ENCODE measurements at regions not wholly inside any gene's neighbourhood (a gene's known extent, or its start where the extent isn't known, plus 50 kb on each side); places are given as distances from the start of the nearest gene placed in this dataset.

GRCh38 chr19:23999821-24000610 is 85.3 kb downstream of the ZNF726 start:
- TF ChIP-seq L3MBTL2 (conservative IDR thresholded peaks at IDR 0.05) = no peak
- no peak for TF ChIP-seq FOXA1 (IDR thresholded peaks at IDR 0.05)
- no peak for TF ChIP-seq CTBP1 (IDR thresholded peaks at IDR 0.05; ENCODE audit: borderline replicate concordance)
- no peak for TF ChIP-seq SP1 (IDR thresholded peaks at IDR 0.05)
- TF ChIP-seq ARNT (IDR thresholded peaks at IDR 0.05) = no peak
- no peak for TF ChIP-seq ZNF384 (IDR thresholded peaks at IDR 0.05)
- no peak for TF ChIP-seq HDGF (IDR thresholded peaks at IDR 0.05; ENCODE audit: borderline replicate concordance)
- TF ChIP-seq TARDBP (IDR thresholded peaks at IDR 0.05) = no peak
- TF ChIP-seq FOXM1 (IDR thresholded peaks at IDR 0.05; ENCODE audit: borderline replicate concordance) = no peak
- TF ChIP-seq SUZ12 (IDR thresholded peaks at IDR 0.05) = no peak
- no peak for TF ChIP-seq NFRKB (IDR thresholded peaks at IDR 0.05)
- no peak for TF ChIP-seq PKNOX1 (IDR thresholded peaks at IDR 0.05)
- TF ChIP-seq BHLHE40 (IDR thresholded peaks at IDR 0.05; ENCODE audit: borderline replicate concordance) = no peak
- TF ChIP-seq LEF1 (IDR thresholded peaks at IDR 0.05; ENCODE audit: borderline replicate concordance) = no peak
- no peak for TF ChIP-seq FOXK2 (IDR thresholded peaks at IDR 0.05)
- TF ChIP-seq ELF4 (IDR thresholded peaks at IDR 0.05) = no peak
- DNase-seq (ENCODE audit: extremely low spot score) = no peak
- ChIA-PET CTCF (no interaction called here), POLR2A (no interaction called here)

- ChIA-PET POLR2A (no interaction called here), CTCF (no interaction called here)
- TF ChIP-seq ELF4 (IDR thresholded peaks at IDR 0.05) (no peak), PKNOX1 (IDR thresholded peaks at IDR 0.05) (no peak), HDGF (IDR thresholded peaks at IDR 0.05; ENCODE audit: borderline replicate concordance) (no peak), FOXK2 (IDR thresholded peaks at IDR 0.05) (no peak), LEF1 (IDR thresholded peaks at IDR 0.05; ENCODE audit: borderline replicate concordance) (no peak)
- no peak for DNase-seq (ENCODE audit: extremely low spot score)
These were observed 86.0 kb downstream of the ZNF726 start for GRCh38 chr19:24000656-24001055.

- CTCF ChIA-PET = no interaction called here
These were observed 84.6 kb upstream of the ZNF254 start for GRCh38 chr19:24002256-24002945.

GRCh38 chr19:24003537-24003936 is 83.5 kb upstream of the ZNF254 start:
- CTCF ChIA-PET = no interaction called here

More at GRCh38 chr19:24002256-24002945, 84.6 kb upstream of the ZNF254 start:
- TF ChIP-seq ARNT (IDR thresholded peaks at IDR 0.05) (no peak), HDGF (IDR thresholded peaks at IDR 0.05; ENCODE audit: borderline replicate concordance) (no peak), FOXK2 (IDR thresholded peaks at IDR 0.05) (no peak), NFRKB (IDR thresholded peaks at IDR 0.05) (no peak), FOXA1 (IDR thresholded peaks at IDR 0.05) (no peak), TARDBP (IDR thresholded peaks at IDR 0.05) (no peak), ELF4 (IDR thresholded peaks at IDR 0.05) (no peak), SUZ12 (IDR thresholded peaks at IDR 0.05) (no peak), ZNF384 (IDR thresholded peaks at IDR 0.05) (no peak), FOXM1 (IDR thresholded peaks at IDR 0.05; ENCODE audit: borderline replicate concordance) (no peak), BHLHE40 (IDR thresholded peaks at IDR 0.05; ENCODE audit: borderline replicate concordance) (no peak), L3MBTL2 (conservative IDR thresholded peaks at IDR 0.05) (no peak), CTBP1 (IDR thresholded peaks at IDR 0.05; ENCODE audit: borderline replicate concordance) (no peak), SP1 (IDR thresholded peaks at IDR 0.05) (no peak), PKNOX1 (IDR thresholded peaks at IDR 0.05) (no peak), LEF1 (IDR thresholded peaks at IDR 0.05; ENCODE audit: borderline replicate concordance) (no peak)
- no peak for DNase-seq (ENCODE audit: extremely low spot score)
- POLR2A ChIA-PET = no interaction called here

More at GRCh38 chr19:24003537-24003936, 83.5 kb upstream of the ZNF254 start:
- no peak for DNase-seq (ENCODE audit: extremely low spot score)
- POLR2A ChIA-PET = no interaction called here
- TF ChIP-seq FOXK2 (IDR thresholded peaks at IDR 0.05) (no peak), NFRKB (IDR thresholded peaks at IDR 0.05) (no peak), SP1 (IDR thresholded peaks at IDR 0.05) (no peak), SUZ12 (IDR thresholded peaks at IDR 0.05) (no peak), ARNT (IDR thresholded peaks at IDR 0.05) (no peak), L3MBTL2 (conservative IDR thresholded peaks at IDR 0.05) (no peak), PKNOX1 (IDR thresholded peaks at IDR 0.05) (no peak), FOXM1 (IDR thresholded peaks at IDR 0.05; ENCODE audit: borderline replicate concordance) (no peak), BHLHE40 (IDR thresholded peaks at IDR 0.05; ENCODE audit: borderline replicate concordance) (no peak), LEF1 (IDR thresholded peaks at IDR 0.05; ENCODE audit: borderline replicate concordance) (no peak), TARDBP (IDR thresholded peaks at IDR 0.05) (no peak), ZNF384 (IDR thresholded peaks at IDR 0.05) (no peak)

All from HEK293T (cell line).